AG09319 (cell line): ENCODE measurements at regions not wholly inside any gene's neighbourhood (a gene's known extent, or its start where the extent isn't known, plus 50 kb on each side); places are given as distances from the start of the nearest gene placed in this dataset.

Experiments used
- DNase-seq: peaks from one replicate; pipeline ENCODE4 v3.0.0-alpha.2; 2010; ENCODE audit warnings: low read depth; ENCODE audit errors: extremely low read depth
- TF ChIP-seq, protein P1 (sequence below): IDR thresholded peaks from 2 replicates; pipeline ENCODE4 v1.5.1; 2011; ENCODE audit warnings: low read depth, mild to moderate bottlenecking, inconsistent platforms, low read length, moderate library complexity

- no peak for DNase-seq
- TF ChIP-seq, protein P1, sequence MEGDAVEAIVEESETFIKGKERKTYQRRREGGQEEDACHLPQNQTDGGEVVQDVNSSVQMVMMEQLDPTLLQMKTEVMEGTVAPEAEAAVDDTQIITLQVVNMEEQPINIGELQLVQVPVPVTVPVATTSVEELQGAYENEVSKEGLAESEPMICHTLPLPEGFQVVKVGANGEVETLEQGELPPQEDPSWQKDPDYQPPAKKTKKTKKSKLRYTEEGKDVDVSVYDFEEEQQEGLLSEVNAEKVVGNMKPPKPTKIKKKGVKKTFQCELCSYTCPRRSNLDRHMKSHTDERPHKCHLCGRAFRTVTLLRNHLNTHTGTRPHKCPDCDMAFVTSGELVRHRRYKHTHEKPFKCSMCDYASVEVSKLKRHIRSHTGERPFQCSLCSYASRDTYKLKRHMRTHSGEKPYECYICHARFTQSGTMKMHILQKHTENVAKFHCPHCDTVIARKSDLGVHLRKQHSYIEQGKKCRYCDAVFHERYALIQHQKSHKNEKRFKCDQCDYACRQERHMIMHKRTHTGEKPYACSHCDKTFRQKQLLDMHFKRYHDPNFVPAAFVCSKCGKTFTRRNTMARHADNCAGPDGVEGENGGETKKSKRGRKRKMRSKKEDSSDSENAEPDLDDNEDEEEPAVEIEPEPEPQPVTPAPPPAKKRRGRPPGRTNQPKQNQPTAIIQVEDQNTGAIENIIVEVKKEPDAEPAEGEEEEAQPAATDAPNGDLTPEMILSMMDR, result no peak
These were observed 276.8 kb upstream of the RORB start for GRCh38 chr9:74220327-74220726.

GRCh38 chr9:74236857-74237256 lies 260.3 kb upstream of the RORB start:
- TF ChIP-seq, protein P1, result no peak
- no peak for DNase-seq

- DNase-seq, result no peak
- TF ChIP-seq, protein P1, result no peak
These were observed 251.2 kb upstream of the RORB start for GRCh38 chr9:74245866-74246497.

DNA sequence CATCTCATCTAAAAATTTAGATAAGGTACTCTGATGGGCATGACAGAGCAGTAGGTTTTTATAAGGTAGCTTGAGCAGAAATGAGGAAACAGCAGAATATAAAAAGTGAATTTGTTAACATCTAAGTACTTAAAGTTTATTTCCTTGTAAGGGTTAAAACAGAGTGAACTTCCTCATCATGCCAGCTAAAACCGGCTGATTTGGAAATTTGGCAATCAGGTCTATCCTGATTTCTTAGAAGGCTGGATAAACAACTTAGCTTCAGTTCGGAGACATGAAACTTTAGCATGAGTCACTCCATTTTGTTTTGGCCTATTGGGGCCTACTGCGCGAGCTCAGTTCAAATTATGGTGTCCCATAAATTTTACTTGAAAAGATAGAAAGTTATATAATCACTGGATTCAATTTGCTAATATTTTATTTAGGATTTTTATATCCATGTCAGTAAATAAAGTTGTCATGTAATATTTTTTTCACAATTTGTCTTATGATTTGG lies 241.6 kb upstream of the RORB start:
- TF ChIP-seq, protein P1, result no peak
- DNase-seq, result no peak

GRCh38 chr9:74275872-74276508 lies 221.1 kb upstream of the RORB start:
- DNase-seq, result no peak
- TF ChIP-seq, protein P1, result no peak

GRCh38 chr9:74277532-74277931 lies 219.6 kb upstream of the RORB start:
- TF ChIP-seq, protein P1, result no peak
- DNase-seq, result no peak

DNA sequence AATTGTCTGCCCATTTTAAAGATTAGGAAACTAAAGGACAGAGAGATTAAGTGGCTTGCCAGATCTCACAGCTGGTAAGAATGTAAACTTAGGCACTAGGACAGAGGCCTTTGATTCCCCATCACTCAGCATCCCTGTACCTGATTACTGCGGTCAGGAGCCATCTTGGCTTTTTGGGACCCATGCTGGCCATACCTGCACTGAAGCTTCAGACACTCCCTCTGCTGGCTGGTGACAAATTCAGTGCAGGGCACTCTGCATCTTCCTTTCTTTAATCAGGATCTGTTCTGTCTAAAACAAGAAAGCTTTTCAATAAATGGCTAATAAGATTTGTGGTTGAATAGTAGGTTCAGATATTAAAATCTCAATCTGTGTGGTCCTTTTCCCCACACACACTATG lies 215.5 kb upstream of the RORB start:
- TF ChIP-seq, protein P1, result no peak; the same call in none of the 2 replicates
- DNase-seq, result no peak
